HCT116 (cell line): ENCODE measurements at regions not wholly inside any gene's neighbourhood (a gene's known extent, or its start where the extent isn't known, plus 50 kb on each side); places are given as distances from the start of the nearest gene placed in this dataset.

Experiments
- ATF3 ChIP-seq: IDR thresholded peaks from 2 replicates; pipeline ENCODE4 v1.6.1; 2012
- CEBPB ChIP-seq: IDR thresholded peaks from 2 replicates; pipeline ENCODE4 v1.6.1; 2012; ENCODE audit warnings: low read depth
- EZH2 ChIP-seq: fragments of 200-600 bp; sonication (generic); IDR thresholded peaks from 2 replicates; pipeline ENCODE4 v1.6.1; 2017; ENCODE audit warnings: antibody characterized with exemption, mixed run types
- POLR2A ChIP-seq: IDR thresholded peaks from 2 replicates; pipeline ENCODE4 v1.7.0; 2011; ENCODE audit warnings: borderline replicate concordance; ENCODE audit not compliant: insufficient read depth, insufficient read length; ENCODE audit errors: extremely low read depth
- RAD21 ChIP-seq: IDR thresholded peaks from 2 replicates; pipeline ENCODE4 v1.6.1; 2012; ENCODE audit warnings: low read depth, mild to moderate bottlenecking
- SP1 ChIP-seq: IDR thresholded peaks from 2 replicates; pipeline ENCODE4 v1.6.1; 2012; ENCODE audit warnings: low read depth
- YY1 ChIP-seq: IDR thresholded peaks from 2 replicates; pipeline ENCODE4 v1.6.1; 2011; ENCODE audit warnings: low read length, low read depth, moderate library complexity, mild to moderate bottlenecking; ENCODE audit not compliant: insufficient replicate concordance; ENCODE audit errors: extremely low read depth
- TF ChIP-seq, protein P1 (sequence below), 3 experiments: fragments of 200-600 bp in 1 of 3; sonication (generic) in 1 of 3; IDR thresholded peaks in 2 of 3; conservative IDR thresholded peaks in 1 of 3; 2 replicates each; pipeline ENCODE4 v1.5.1; 2012 to 2017; ENCODE audit warnings: low read depth in 2 of 3, low read length in 2 of 3, antibody characterized with exemption in 1 of 3, borderline replicate concordance in 1 of 3, control low read depth in 1 of 3, mild to moderate bottlenecking in 1 of 3, mixed read lengths in 1 of 3, mixed run types in 1 of 3, moderate library complexity in 1 of 3; ENCODE audit not compliant: insufficient read depth in 1 of 3
- TF ChIP-seq, protein P2 (sequence below): IDR thresholded peaks from 2 replicates; pipeline ENCODE4 v1.6.1; 2012; ENCODE audit warnings: low read depth

DNA sequence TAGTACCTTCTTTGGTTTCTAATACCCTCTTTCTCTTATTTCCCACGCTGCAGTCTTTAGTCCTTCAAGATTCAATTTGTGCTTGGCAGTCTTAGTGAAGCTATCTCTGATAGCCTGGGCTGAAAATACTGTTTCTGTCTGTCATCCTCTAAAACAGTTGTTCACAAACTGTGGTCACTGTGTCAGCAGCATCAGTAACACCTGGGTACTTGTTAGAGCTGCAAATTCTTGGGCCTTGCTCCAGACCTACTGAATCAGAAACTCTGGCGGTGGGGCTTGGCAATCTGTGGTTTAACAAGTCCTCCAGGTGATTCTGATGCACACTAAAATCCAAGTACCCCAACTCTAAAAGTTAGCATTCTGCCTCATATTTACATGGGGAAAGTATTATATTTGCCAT is 217.5 kb upstream of the SEL1L start:
- TF ChIP-seq ATF3 = no peak
- TF ChIP-seq, protein P1, sequence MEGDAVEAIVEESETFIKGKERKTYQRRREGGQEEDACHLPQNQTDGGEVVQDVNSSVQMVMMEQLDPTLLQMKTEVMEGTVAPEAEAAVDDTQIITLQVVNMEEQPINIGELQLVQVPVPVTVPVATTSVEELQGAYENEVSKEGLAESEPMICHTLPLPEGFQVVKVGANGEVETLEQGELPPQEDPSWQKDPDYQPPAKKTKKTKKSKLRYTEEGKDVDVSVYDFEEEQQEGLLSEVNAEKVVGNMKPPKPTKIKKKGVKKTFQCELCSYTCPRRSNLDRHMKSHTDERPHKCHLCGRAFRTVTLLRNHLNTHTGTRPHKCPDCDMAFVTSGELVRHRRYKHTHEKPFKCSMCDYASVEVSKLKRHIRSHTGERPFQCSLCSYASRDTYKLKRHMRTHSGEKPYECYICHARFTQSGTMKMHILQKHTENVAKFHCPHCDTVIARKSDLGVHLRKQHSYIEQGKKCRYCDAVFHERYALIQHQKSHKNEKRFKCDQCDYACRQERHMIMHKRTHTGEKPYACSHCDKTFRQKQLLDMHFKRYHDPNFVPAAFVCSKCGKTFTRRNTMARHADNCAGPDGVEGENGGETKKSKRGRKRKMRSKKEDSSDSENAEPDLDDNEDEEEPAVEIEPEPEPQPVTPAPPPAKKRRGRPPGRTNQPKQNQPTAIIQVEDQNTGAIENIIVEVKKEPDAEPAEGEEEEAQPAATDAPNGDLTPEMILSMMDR (IDR thresholded peaks at IDR 0.05 in 2 of 3, conservative IDR thresholded peaks at IDR 0.05 in 1 of 3; ENCODE audit: borderline replicate concordance in 1 of 3, insufficient read depth in 1 of 3, low read depth in 2 of 3, low read length in 2 of 3) = no peak
- no peak for TF ChIP-seq YY1
- no peak for TF ChIP-seq SP1
- TF ChIP-seq POLR2A = no peak
- TF ChIP-seq EZH2 = no peak
- TF ChIP-seq CEBPB = no peak
- TF ChIP-seq, protein P2, sequence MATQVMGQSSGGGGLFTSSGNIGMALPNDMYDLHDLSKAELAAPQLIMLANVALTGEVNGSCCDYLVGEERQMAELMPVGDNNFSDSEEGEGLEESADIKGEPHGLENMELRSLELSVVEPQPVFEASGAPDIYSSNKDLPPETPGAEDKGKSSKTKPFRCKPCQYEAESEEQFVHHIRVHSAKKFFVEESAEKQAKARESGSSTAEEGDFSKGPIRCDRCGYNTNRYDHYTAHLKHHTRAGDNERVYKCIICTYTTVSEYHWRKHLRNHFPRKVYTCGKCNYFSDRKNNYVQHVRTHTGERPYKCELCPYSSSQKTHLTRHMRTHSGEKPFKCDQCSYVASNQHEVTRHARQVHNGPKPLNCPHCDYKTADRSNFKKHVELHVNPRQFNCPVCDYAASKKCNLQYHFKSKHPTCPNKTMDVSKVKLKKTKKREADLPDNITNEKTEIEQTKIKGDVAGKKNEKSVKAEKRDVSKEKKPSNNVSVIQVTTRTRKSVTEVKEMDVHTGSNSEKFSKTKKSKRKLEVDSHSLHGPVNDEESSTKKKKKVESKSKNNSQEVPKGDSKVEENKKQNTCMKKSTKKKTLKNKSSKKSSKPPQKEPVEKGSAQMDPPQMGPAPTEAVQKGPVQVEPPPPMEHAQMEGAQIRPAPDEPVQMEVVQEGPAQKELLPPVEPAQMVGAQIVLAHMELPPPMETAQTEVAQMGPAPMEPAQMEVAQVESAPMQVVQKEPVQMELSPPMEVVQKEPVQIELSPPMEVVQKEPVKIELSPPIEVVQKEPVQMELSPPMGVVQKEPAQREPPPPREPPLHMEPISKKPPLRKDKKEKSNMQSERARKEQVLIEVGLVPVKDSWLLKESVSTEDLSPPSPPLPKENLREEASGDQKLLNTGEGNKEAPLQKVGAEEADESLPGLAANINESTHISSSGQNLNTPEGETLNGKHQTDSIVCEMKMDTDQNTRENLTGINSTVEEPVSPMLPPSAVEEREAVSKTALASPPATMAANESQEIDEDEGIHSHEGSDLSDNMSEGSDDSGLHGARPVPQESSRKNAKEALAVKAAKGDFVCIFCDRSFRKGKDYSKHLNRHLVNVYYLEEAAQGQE = no peak
- TF ChIP-seq RAD21 = no peak
